Muscle of leg (tissue), 3 donors: ENCODE measurements at regions not wholly inside any gene's neighbourhood (a gene's known extent, or its start where the extent isn't known, plus 50 kb on each side); places are given as distances from the start of the nearest gene placed in this dataset.
A peak's percentile ranks its signal among the peaks of the same experiment; 100 is the strongest.
"Not testable (repeated sequence)": the region's sequence is repeated elsewhere in the genome, so short reads cannot be mapped to it uniquely, and the experiment has no call there.

Experiments
- DNase-seq: peaks from one replicate; pipeline ENCODE4 v3.0.0; 2013
- H3K27ac ChIP-seq: one replicate; pipeline ENCODE4 v1.5.1; 2013; ENCODE audit warnings: mild to moderate bottlenecking, low read length, control low read depth
- H3K27me3 ChIP-seq: one replicate; pipeline ENCODE4 v1.6.1; 2013; ENCODE audit warnings: low read length; ENCODE audit not compliant: control insufficient read depth, insufficient read depth
- H3K36me3 ChIP-seq: one replicate; pipeline ENCODE4 v1.6.1; 2013; ENCODE audit warnings: low read length; ENCODE audit not compliant: control insufficient read depth, insufficient read depth
- H3K4me1 ChIP-seq: one replicate; pipeline ENCODE4 v1.6.1; 2013; ENCODE audit warnings: low read length; ENCODE audit not compliant: control insufficient read depth, insufficient read depth
- H3K4me3 ChIP-seq: one replicate; pipeline ENCODE4 v1.5.1; 2013; ENCODE audit warnings: low read length, control low read depth
- H3K9me3 ChIP-seq: replicated peaks from 2 replicates; pipeline ENCODE4 v1.6.1; 2013; ENCODE audit warnings: low read depth, low read length; ENCODE audit not compliant: control insufficient read depth
- WGBS: methylation state at CpG from one replicate; pipeline ENCODE4 v1.1.5; 2013; ENCODE audit warnings: missing lambda C conversion rate; ENCODE audit not compliant: insufficient coverage; 5-methylcytosine and 5-hydroxymethylcytosine counted together

DNA sequence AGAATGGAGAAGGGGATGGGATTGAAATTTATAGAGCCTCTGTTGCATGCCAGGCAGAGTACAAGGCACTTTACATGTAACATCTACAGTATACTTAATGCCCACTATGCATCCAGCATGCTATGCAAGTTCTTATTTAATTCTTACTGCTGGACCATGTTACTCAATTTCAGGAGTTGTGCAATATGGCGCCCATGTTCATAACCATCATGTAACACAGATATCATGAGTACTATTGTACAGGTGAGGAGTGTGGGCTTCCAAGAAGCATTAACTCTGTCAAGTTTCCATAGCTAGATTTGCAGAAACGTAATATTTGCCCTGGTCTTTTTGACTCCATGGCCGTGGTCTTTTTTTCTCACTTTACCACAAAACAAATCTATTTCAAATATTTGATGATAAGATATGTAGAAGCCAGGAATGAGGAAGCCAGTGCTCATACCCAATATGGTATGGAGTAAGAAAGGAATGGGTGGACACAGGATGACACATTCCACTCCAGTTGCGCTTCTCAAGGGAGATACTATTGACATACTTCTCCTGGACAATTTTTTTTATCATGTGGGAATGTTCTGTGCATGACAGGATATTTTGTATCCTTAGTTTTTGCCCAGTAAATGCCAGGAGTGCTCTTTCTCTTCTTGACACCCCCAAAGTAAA is 191.8 kb downstream of the C12orf75 start:
- H3K27ac ChIP-seq = peak overlapping the region; percentile 68
- no peaks in the 10 kb centered on the region for H3K36me3 ChIP-seq
- WGBS = no CpG with 5 or more reads among the region's 4 CpGs
- peaks cover 17% of the 10 kb centered on the region for H3K4me1 ChIP-seq
- DNase-seq = no peak
- H3K27me3 ChIP-seq = no peaks in the 10 kb centered on the region
- no peak overlapping the region for H3K4me3 ChIP-seq
- H3K9me3 ChIP-seq = no peaks in the 10 kb centered on the region

DNA sequence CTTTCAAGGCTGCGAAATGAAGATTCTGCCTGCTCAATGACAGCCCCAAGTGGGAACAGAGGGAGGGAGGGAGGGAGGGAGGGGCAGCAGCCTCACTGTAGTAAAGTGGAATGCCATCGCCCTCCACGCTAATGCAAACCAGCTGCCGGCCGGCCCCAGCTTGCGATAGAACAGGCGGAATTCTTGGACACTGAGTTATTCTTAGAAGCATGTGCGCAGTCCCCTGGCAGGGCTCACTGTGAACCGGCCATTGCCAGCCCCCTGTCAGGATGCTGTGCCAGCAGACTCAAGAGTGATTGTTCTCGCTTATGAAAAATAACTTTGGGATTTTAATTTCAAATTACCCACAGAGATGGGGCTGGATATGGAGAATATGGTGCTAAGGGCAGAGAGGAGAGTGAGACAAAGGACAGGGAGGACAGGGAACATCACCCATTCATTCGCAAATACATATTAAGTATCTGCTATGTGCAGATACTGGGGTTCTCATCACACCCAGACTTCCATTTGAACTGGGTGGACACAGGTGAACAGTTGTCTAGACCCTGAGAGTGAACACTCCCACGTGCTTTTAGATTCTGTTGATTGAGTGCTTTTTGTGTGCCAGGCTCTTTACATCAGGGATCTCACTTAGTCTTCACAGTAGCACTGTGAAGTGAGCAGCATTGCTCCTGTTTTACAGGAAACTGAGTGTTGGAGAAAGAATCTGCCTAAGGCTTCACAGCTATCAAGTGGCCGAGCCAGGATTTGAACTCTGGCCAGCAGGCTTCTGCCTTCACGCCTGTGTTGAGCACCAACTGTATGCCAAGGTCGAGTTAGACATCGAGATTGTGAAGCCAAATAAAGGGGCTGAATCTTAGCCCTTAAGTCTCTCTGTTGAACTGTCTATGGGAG is 192.9 kb downstream of the C12orf75 start:
- Histone ChIP-seq H3K9me3 (no peaks in the 10 kb centered on the region), H3K36me3 (no peaks in the 10 kb centered on the region), H3K4me3 (no peak overlapping the region), H3K27me3 (no peaks in the 10 kb centered on the region), H3K4me1 (peaks cover 17% of the 10 kb centered on the region), H3K27ac (peak overlapping the region; percentile 84)
- 19% methylated on average over 11 of the region's 16 CpGs for WGBS
- peak; percentile 94 for DNase-seq

DNA sequence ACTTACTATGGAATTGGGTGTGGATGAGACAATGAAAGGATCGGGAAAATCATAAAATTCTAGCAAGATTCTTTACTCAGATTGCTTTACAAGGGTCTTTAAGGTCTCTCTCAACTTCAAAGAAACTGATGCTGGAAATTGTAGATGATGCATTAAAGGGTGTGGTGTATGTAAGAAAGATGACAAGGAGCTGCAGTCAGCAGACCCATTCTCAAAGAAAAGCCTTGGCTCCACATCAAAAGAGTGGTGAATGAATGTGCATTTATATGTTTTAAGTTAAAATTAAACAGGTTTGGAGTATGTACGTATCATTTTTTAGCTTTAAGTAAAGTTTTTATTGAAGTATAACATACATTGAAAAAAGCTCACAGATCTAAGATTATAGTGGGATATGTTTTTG is 194.5 kb downstream of the C12orf75 start:
- WGBS = no CpG with 5 or more reads among the region's 2 CpGs

DNA sequence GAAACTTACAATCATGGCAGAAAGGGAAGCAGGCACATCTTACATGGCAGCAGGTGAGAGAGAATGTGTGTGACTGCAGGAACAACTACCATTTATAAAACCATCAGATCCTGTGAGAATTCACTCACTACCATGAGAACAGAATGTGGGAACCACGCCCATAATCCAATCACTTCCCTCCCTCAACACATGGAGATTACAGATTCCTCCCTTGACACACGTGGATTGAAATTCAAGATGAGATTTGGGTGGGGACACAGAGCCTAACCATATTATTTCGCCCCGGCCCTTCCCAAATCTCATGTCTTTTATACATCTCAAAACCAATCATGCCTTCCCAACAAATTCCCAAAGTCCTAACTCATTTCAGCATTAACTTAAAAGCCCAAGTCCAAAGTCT is 203.6 kb downstream of the C12orf75 start:
- WGBS = no CpG with 5 or more reads among the region's 4 CpGs
- H3K36me3 ChIP-seq = no peaks in the 10 kb centered on the region
- peaks cover 10% of the 10 kb centered on the region for H3K9me3 ChIP-seq

More for the DNA sequence above, 194.5 kb downstream of the C12orf75 start:
- Histone ChIP-seq H3K4me1 (peaks cover 17% of the 10 kb centered on the region), H3K36me3 (no peaks in the 10 kb centered on the region), H3K4me3 (no peak overlapping the region), H3K27ac (no peak overlapping the region), H3K9me3 (no peaks in the 10 kb centered on the region), H3K27me3 (no peaks in the 10 kb centered on the region)
- DNase-seq = peak; percentile 16

DNA sequence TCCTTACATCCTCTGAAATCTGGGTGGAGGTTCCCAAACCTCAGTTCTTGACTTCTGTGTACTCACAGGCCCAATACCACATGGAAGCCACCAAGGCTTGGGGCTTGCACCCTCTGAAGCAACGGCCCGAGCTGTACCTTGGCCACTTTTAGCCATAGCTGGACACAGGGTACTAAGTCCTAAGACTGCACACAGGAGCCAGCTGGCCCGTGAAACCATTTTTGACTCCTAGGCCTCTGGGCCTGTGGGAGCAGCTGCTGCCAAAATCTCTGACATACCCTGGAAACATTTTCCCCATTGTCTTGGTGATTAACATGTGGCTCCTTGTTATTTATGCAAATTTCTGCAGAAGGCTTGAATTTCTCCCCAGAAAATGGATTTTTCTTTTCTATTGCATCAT is 204.5 kb downstream of the C12orf75 start:
- not testable (repeated sequence) for H3K36me3 ChIP-seq, H3K27ac ChIP-seq, H3K4me3 ChIP-seq, H3K27me3 ChIP-seq, DNase-seq
- WGBS = 82% methylated on average over 3 of the region's 3 CpGs
- H3K9me3 ChIP-seq = peaks cover 10% of the 10 kb centered on the region
- H3K4me1 ChIP-seq = peaks cover 15% of the 10 kb centered on the region

More for the DNA sequence above, 203.6 kb downstream of the C12orf75 start:
- Histone ChIP-seq H3K27ac (no peak overlapping the region), H3K4me1 (peaks cover 8% of the 10 kb centered on the region), H3K27me3 (no peaks in the 10 kb centered on the region), H3K4me3 (no peak overlapping the region)
- DNase-seq = no peak

DNA sequence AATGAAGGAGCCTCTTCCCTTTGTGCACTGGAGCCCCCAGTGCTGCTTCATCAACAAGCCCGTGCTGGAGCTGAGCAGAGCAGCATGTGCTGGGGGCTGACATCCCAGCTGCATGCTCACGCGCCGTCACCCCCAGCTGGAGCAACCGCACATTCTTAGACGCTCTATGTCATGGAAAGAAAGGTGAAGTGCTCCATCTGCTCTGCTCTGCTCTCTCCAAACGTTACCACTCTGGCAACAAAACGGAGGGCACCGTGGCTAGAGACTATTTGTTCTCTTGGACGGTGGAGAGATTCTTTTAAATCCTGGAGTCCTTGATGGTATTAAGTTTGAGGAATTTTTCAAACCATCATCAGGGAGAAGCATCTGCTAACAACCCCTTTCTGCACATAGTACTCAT is 208.4 kb downstream of the C12orf75 start:
- Histone ChIP-seq H3K36me3 (no peaks in the 10 kb centered on the region), H3K4me1 (peaks cover 15% of the 10 kb centered on the region), H3K9me3 (peaks cover 10% of the 10 kb centered on the region), H3K27me3 (no peaks in the 10 kb centered on the region), H3K4me3 (no peak overlapping the region), H3K27ac (no peak overlapping the region)
- DNase-seq = peak; percentile 52
- WGBS = 87% methylated on average over 6 of the region's 10 CpGs

DNA sequence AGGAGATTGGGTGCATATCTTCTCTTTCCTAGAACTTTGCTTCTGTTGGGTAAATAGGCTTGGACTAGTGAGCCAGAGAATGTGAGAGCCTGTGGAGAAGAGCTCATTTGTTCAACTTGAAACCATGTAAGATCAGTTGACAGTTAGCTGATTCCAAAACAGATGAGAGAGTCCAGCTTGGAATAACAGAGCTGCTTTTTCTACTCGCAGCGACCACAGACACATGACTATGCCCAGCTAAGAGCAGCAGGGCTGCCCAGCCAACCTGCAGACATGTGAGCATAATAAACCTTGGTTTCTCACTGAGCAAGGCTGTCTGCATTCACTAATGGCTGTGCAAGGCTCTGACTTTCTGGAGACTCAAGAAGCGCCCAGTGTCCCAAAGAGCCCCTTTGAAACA is 209.2 kb downstream of the C12orf75 start:
- H3K27ac ChIP-seq = peak overlapping the region; percentile 48
- H3K9me3 ChIP-seq = peaks cover 6% of the 10 kb centered on the region
- peak; percentile 20 for DNase-seq
- H3K4me1 ChIP-seq = peaks cover 15% of the 10 kb centered on the region
- H3K4me3 ChIP-seq = no peak overlapping the region
- WGBS = 85% methylated on average over 3 of the region's 3 CpGs
- H3K36me3 ChIP-seq = no peaks in the 10 kb centered on the region
- H3K27me3 ChIP-seq = no peaks in the 10 kb centered on the region

DNA sequence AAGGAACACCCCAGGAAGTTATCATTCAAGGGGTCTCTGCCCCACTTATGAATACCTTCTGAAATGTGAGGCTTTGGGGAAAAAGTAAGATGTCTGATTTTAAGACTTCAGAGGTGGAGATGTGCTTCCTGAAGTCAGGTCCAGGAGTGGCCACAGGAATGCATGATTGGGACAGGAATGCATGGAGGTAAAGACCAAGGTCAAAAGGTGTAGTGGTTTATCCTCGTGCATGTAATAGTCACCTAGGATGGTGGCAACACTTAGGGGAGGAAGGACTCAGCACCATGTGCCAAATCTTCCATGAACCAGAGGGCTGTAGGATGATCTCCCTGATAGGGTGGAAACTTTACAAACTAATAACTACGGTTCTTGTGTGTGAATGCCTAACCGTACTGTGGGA is 217.3 kb downstream of the C12orf75 start:
- DNase-seq = no peak
- H3K27ac ChIP-seq = no peak overlapping the region
- no peak overlapping the region for H3K4me3 ChIP-seq
- no peaks in the 10 kb centered on the region for H3K9me3 ChIP-seq
- H3K36me3 ChIP-seq = no peaks in the 10 kb centered on the region
- WGBS = 85% methylated on average over 2 of the region's 3 CpGs
- H3K27me3 ChIP-seq = no peaks in the 10 kb centered on the region
- no peaks in the 10 kb centered on the region for H3K4me1 ChIP-seq

DNA sequence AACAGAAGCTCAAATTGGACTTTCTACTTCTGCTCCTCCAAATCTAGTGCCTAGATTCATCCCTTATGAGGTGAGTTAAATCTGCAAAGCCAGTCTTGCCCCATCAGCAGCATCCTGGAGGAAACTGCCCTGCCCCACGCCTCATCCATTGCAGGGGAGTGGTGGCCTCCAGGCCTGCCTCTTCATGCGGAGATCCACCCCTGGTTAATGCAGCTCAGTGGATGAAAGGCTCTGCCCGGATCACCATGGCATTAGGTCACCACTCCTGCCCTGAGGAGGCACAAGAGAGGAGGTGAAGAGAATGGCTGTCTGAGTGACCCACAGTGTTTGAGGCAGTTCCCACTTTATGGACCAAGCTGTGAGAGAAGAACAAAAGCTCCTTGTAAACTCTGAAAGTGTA is 218.1 kb downstream of the C12orf75 start:
- H3K4me3 ChIP-seq = no peak overlapping the region
- H3K27ac ChIP-seq = no peak overlapping the region
- H3K4me1 ChIP-seq = no peaks in the 10 kb centered on the region
- 94% methylated on average over 3 of the region's 3 CpGs for WGBS
- no peaks in the 10 kb centered on the region for H3K36me3 ChIP-seq
- H3K27me3 ChIP-seq = no peaks in the 10 kb centered on the region
- H3K9me3 ChIP-seq = no peaks in the 10 kb centered on the region
- DNase-seq = no peak

DNA sequence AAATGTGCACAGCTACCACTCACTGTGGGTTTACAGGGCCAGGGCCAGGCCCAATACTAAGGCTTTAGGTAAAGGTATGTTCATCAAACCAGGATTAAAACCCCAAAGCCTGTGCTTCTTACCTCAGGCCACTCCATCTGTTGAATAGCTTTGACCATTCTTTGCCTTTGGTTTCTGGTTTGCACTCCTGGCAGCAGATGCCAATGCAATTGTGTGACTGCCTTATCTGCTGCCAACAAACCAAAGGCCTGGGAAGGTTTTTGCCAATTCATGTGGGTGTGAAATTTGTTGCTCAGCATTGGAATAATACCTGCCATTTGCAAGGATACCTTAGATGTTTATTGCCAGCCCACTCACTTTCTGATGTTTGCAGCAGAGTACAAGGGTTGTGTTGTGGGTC is 221.6 kb downstream of the C12orf75 start:
- Histone ChIP-seq H3K27ac (no peak overlapping the region), H3K36me3 (no peaks in the 10 kb centered on the region), H3K4me3 (no peak overlapping the region), H3K4me1 (no peaks in the 10 kb centered on the region), H3K27me3 (no peaks in the 10 kb centered on the region), H3K9me3 (no peaks in the 10 kb centered on the region)
- DNase-seq = no peak
